ENCODE measurements at regions not wholly inside any gene's neighbourhood (a gene's known extent, or its start where the extent isn't known, plus 50 kb on each side); places are given as distances from the start of the nearest gene placed in this dataset.

DNA sequence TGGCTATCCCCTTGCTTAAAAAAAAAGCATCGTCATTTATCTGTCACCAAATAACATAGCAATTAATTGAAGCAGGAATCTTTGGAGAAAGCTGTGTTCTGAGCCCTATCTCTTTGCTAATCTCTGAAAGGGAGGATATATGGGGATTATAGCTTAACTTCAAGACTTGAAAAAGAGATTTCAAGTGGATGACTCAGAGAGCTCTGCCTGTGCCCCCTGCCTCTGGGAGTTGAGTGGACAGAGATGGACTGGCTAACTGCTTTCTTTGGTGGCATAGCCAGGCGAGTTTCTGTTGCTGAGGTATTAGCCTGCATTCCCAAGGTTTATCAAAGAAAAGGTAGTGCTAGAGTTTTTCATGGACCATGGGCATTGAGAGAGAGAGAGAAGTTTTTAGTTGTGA is 91.6 kb downstream of the DDIT4L start:
- TF ChIP-seq, protein P1, sequence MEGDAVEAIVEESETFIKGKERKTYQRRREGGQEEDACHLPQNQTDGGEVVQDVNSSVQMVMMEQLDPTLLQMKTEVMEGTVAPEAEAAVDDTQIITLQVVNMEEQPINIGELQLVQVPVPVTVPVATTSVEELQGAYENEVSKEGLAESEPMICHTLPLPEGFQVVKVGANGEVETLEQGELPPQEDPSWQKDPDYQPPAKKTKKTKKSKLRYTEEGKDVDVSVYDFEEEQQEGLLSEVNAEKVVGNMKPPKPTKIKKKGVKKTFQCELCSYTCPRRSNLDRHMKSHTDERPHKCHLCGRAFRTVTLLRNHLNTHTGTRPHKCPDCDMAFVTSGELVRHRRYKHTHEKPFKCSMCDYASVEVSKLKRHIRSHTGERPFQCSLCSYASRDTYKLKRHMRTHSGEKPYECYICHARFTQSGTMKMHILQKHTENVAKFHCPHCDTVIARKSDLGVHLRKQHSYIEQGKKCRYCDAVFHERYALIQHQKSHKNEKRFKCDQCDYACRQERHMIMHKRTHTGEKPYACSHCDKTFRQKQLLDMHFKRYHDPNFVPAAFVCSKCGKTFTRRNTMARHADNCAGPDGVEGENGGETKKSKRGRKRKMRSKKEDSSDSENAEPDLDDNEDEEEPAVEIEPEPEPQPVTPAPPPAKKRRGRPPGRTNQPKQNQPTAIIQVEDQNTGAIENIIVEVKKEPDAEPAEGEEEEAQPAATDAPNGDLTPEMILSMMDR (IDR thresholded peaks at IDR 0.05; ENCODE audit: low read length), result no peak
- no peak for TF ChIP-seq EZH2 (optimal IDR thresholded peaks at IDR 0.05; ENCODE audit: low read depth, low read length)
